ENCODE measurements at regions not wholly inside any gene's neighbourhood (a gene's known extent, or its start where the extent isn't known, plus 50 kb on each side); places are given as distances from the start of the nearest gene placed in this dataset.

DNA sequence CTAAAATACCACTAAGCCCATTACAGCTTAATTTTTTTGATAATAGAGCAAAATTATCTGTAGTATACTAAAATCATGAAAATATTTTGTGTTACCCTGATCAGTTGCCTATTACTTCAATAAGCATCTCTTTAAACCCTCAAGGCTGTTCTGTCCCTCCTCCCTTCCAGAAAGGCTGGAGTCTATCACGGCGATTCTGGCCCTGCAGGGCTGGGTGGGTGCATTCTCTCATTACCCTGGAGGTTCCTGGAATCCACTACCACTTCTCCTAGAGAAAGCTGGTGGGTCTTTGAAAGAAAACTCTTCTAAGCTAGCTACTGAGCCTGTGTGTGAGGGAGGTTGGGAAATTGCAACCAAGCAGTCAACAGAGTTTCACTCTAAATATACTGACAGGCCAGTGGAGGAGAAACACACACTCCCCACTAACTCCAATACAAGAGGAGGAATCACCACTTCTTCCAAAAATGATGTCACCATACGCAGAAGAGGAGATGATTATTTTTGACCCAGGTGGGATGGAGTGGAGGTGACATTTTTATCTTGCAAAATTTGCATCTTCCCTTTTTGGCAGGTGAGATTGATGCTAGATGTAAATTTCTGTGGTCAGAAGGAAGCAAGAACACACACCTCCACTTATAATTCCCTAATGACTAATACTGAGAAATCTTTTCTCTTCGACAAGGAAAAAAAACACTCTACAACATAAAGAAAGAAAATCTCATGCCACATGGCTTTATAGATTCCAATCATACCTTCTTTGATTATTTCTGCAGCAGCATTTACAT is 182.3 kb upstream of the PHACTR1 start:
- Histone ChIP-seq H3K27ac (no peak overlapping the region), H3K4me2 (no peak overlapping the region), H2AFZ (replicated peaks) (no peak overlapping the region), H3K27me3 (no peaks in the 10 kb centered on the region), H3K4me3 (no peak overlapping the region), H4K20me1 (ENCODE audit: low read depth) (no peaks in the 10 kb centered on the region), H3K36me3 (no peaks in the 10 kb centered on the region), H3K79me2 (ENCODE audit: low read depth) (no peaks in the 10 kb centered on the region), H3K4me1 (peaks cover under 1% of the 10 kb centered on the region), H3K9me3 (ENCODE audit: low read depth) (no peaks in the 10 kb centered on the region), H3F3A (ENCODE audit: low read depth) (no peaks in the 10 kb centered on the region), H3K9ac (no peak overlapping the region)
- H3K36me3 Mint-ChIP-seq, result no peaks in the 10 kb centered on the region
- no peaks in the 10 kb centered on the region for H3K4me1 Mint-ChIP-seq
- H3K27me3 Mint-ChIP-seq (ENCODE audit: insufficient read depth, low read depth), result peaks cover 2% of the 10 kb centered on the region
- TF ChIP-seq EZH2 (IDR thresholded peaks at IDR 0.05), result no peak
- TF ChIP-seq EZH2phosphoT487 (IDR thresholded peaks at IDR 0.05), result no peak
- TF ChIP-seq CTCF (IDR thresholded peaks at IDR 0.05), result no peak
- H3K9me3 Mint-ChIP-seq, result no peaks in the 10 kb centered on the region
- DNase-seq (ENCODE audit: low spot score), result no peak
- H3K27ac Mint-ChIP-seq, result no peak overlapping the region
- H3K4me3 Mint-ChIP-seq, result no peak overlapping the region

DNA sequence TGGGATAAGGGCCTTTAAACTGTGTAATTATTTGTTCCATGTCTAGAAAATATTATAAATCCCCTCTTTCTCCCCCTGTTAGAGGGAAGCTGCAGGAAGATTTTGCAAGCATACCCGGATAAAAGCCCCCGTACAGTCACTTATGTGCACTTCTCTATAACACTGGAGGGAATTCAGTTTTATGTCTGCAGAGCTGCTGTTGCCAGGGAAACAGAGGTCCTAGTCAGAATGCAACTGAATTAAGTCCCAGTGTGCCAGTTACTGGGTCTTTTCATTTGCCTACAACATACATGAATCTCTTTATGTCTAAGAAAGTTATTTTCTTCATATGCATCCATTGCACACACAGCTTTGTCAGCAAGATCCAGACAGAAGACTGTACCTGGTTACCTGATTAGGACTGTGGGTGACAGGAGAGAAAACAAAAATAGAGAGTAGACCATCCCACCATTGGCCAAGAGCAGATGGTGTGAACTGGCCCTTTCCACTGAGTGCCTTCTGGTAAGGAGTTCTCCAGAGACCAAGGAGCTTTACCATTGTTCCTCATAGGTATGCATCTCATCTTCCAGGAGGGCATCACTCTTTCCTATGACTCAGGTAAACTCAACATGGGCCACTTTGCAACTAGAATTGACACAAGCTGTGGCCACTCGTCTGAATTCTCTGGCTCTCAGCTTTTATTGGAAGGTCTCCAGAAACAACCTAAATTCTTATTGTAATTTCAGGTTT is 180.8 kb upstream of the PHACTR1 start:
- H3K4me3 Mint-ChIP-seq, result no peak overlapping the region
- Histone ChIP-seq H3K27me3 (no peaks in the 10 kb centered on the region), H3K9ac (no peak overlapping the region), H4K20me1 (ENCODE audit: low read depth) (no peaks in the 10 kb centered on the region), H3F3A (ENCODE audit: low read depth) (no peaks in the 10 kb centered on the region), H3K4me2 (no peak overlapping the region), H3K9me3 (ENCODE audit: low read depth) (no peaks in the 10 kb centered on the region), H3K4me1 (no peaks in the 10 kb centered on the region), H3K27ac (no peak overlapping the region), H3K36me3 (no peaks in the 10 kb centered on the region), H2AFZ (replicated peaks) (no peak overlapping the region), H3K4me3 (no peak overlapping the region), H3K79me2 (ENCODE audit: low read depth) (no peaks in the 10 kb centered on the region)
- DNase-seq (ENCODE audit: low spot score), result no peak
- H3K27ac Mint-ChIP-seq, result no peak overlapping the region
- TF ChIP-seq EZH2phosphoT487 (IDR thresholded peaks at IDR 0.05), result no peak
- no peak for TF ChIP-seq CTCF (IDR thresholded peaks at IDR 0.05)
- no peak for TF ChIP-seq EZH2 (IDR thresholded peaks at IDR 0.05)
- H3K36me3 Mint-ChIP-seq, result no peaks in the 10 kb centered on the region
- no peaks in the 10 kb centered on the region for H3K4me1 Mint-ChIP-seq
- no peaks in the 10 kb centered on the region for H3K27me3 Mint-ChIP-seq (ENCODE audit: insufficient read depth, low read depth)
- H3K9me3 Mint-ChIP-seq, result no peaks in the 10 kb centered on the region

DNA sequence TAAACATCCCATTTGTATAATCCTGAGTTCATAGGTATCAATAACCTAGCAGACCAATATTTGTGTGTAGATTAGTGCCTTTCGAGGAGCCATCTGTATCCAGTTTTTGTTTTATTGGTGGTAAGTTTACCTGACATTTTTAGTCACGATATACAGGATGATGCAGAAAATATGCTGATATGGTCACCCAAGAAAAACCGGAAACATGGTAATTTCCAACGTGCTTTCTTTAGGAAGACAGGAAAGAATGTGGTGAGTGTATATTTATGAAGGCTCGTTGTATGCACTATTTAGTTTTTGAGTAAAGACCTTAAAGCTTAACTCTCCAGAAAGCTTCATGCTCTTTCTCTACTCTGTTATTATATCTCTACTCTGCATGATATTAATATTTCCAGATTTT is 180.2 kb upstream of the PHACTR1 start:
- no peaks in the 10 kb centered on the region for H3K4me1 Mint-ChIP-seq
- H3K9me3 Mint-ChIP-seq, result no peaks in the 10 kb centered on the region
- Histone ChIP-seq H3K9me3 (ENCODE audit: low read depth) (no peaks in the 10 kb centered on the region), H3K36me3 (no peaks in the 10 kb centered on the region), H3K27me3 (no peaks in the 10 kb centered on the region), H3K79me2 (ENCODE audit: low read depth) (no peaks in the 10 kb centered on the region), H3K4me2 (no peak overlapping the region), H3K27ac (no peak overlapping the region), H3F3A (ENCODE audit: low read depth) (no peaks in the 10 kb centered on the region), H3K9ac (no peak overlapping the region), H2AFZ (replicated peaks) (no peak overlapping the region), H4K20me1 (ENCODE audit: low read depth) (no peaks in the 10 kb centered on the region), H3K4me3 (no peak overlapping the region), H3K4me1 (no peaks in the 10 kb centered on the region)
- H3K4me3 Mint-ChIP-seq, result no peak overlapping the region
- no peaks in the 10 kb centered on the region for H3K27me3 Mint-ChIP-seq (ENCODE audit: insufficient read depth, low read depth)
- H3K27ac Mint-ChIP-seq, result no peak overlapping the region
- TF ChIP-seq EZH2 (IDR thresholded peaks at IDR 0.05), result no peak
- TF ChIP-seq CTCF (IDR thresholded peaks at IDR 0.05), result no peak
- TF ChIP-seq EZH2phosphoT487 (IDR thresholded peaks at IDR 0.05), result no peak
- no peaks in the 10 kb centered on the region for H3K36me3 Mint-ChIP-seq
- DNase-seq (ENCODE audit: low spot score), result no peak
